Lower leg skin (tissue), 4 donors: ENCODE measurements at regions not wholly inside any gene's neighbourhood (a gene's known extent, or its start where the extent isn't known, plus 50 kb on each side); places are given as distances from the start of the nearest gene placed in this dataset.

Source experiments
- DNase-seq, 2 donors: peaks; one replicate each; pipeline ENCODE4 v3.0.0-alpha.2; 2019; ENCODE audit warnings: low spot score in 2 of 2
- H3K4me3 ChIP-seq: fragments of 200-600 bp; sonication (generic); 2 replicates; pipeline ENCODE4 v1.5.1; 2017; ENCODE audit warnings: mild to moderate bottlenecking, low read depth; ENCODE audit not compliant: poor library complexity, severe bottlenecking
- POLR2A ChIP-seq, 2 donors: fragments of 450-650 bp; IDR thresholded peaks; one replicate each; pipeline ENCODE4 v1.6.1; 2016 to 2017; ENCODE audit warnings: antibody characterized with exemption in 2 of 2, mild to moderate bottlenecking in 1 of 2, moderate library complexity in 1 of 2
- WGBS, 2 donors: methylation state at CpG; one replicate each; pipeline ENCODE4 v1.1.5; 2018; 5-methylcytosine and 5-hydroxymethylcytosine counted together
- intact Hi-C: fragments of 100-400 bp; cut with DNase I; formaldehyde crosslinking; loops from one replicate; pipeline ENCODE4 v1.15.0; 2023; ENCODE audit warnings: low total_unique reads
- TF ChIP-seq, protein P1 (sequence below), 3 donors: fragments of 450-650 bp; IDR thresholded peaks; one replicate each; pipeline ENCODE4 v1.5.1; 2016; ENCODE audit warnings: antibody characterized with exemption in 3 of 3, mild to moderate bottlenecking in 3 of 3, moderate library complexity in 2 of 3

DNA sequence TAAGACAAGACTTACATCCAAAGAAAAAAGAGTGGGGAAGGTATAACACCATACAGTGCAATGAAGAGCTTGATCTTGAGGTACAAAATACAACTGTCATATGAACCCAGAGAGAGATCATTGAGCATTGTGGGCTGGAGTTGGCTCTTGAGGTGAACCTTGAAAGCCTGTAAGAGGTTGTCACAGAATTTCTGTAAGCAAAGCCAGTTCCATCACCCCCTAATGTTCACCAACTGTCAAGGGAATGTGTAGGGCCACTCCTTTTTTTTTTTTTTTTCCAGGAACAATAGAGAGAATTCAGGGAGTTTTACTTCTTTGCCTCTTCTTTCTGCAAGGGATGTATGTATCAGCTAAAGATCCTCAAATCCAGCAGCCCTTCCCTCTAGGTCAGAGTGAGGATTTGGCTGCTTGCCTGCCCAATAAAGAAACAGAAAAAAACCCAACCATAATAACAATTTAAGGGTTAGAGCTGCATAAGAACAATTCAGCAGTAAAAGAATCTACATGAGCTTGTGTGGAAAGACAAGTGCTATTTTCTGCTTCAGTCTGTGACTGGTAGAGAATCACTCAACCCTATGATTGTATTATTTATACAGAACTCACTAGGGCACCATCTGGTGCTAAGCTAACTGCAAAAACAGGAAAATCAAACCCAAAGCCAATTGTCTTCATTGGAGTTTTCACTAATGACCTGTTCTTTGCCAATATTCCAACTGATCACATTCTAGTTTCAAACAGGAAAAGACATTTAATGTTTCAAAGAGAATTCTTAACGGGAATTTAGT is 217.5 kb upstream of the TEX13C start:
- 50 to 88% methylated on average over 1 of the region's 1 CpG for WGBS, 2 donors
- DNase-seq, result no peak
- no peak for TF ChIP-seq POLR2A (IDR thresholded peaks at IDR 0.05)
- TF ChIP-seq, protein P1, sequence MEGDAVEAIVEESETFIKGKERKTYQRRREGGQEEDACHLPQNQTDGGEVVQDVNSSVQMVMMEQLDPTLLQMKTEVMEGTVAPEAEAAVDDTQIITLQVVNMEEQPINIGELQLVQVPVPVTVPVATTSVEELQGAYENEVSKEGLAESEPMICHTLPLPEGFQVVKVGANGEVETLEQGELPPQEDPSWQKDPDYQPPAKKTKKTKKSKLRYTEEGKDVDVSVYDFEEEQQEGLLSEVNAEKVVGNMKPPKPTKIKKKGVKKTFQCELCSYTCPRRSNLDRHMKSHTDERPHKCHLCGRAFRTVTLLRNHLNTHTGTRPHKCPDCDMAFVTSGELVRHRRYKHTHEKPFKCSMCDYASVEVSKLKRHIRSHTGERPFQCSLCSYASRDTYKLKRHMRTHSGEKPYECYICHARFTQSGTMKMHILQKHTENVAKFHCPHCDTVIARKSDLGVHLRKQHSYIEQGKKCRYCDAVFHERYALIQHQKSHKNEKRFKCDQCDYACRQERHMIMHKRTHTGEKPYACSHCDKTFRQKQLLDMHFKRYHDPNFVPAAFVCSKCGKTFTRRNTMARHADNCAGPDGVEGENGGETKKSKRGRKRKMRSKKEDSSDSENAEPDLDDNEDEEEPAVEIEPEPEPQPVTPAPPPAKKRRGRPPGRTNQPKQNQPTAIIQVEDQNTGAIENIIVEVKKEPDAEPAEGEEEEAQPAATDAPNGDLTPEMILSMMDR (IDR thresholded peaks at IDR 0.05), result no peak
- no peak overlapping the region for H3K4me3 ChIP-seq
- intact Hi-C loops, result no loop called here

DNA sequence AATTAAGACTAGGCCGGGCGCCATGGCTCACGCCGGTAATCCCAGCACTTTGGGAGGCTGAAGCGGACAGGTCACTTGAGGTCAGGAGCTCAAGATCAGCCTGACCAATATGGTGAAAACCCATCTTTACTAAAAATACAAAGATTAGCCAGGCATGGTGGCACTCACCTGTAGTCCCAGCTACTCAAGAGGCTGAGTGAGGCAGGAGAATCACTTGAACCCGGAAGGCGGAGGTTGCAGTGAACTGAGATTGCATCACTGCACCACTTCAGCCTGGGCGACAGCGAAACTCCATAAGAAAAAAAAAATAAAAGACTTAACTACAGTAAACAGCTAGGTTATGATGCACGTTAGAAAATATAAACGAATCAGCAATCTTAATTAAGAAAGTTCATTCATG is 216.0 kb upstream of the TEX13C start:
- intact Hi-C loops, result no loop called here
- no peak overlapping the region for H3K4me3 ChIP-seq
- DNase-seq, result no peak
- 83 to 96% methylated on average over 11 of the region's 11 CpGs for WGBS, 2 donors
- TF ChIP-seq, protein P1 (IDR thresholded peaks at IDR 0.05), result no peak
- no peak for TF ChIP-seq POLR2A (IDR thresholded peaks at IDR 0.05)

DNA sequence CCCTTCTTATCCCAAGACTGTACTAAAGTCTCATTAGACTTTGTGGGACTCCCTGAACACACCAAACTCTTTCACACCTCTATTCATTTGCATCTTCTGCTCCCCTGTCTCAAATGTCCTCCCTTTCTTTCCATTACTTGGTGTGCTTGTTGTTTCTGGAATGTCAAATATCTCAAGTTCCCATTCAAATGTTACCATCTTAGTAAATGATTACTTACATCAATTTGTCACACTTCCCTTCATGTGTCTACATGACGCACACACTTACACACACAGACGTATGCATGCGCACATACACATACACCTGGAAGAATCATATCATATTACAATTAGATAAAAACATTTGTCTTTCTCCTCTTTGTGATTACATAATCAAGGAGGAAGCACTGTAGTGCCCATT is 210.8 kb upstream of the TEX13C start:
- 93 to 94% methylated on average over 3 of the region's 3 CpGs for WGBS, 2 donors
- intact Hi-C loops, result no loop called here
- TF ChIP-seq POLR2A (IDR thresholded peaks at IDR 0.05), result no peak
- TF ChIP-seq, protein P1 (IDR thresholded peaks at IDR 0.05), result no peak
- H3K4me3 ChIP-seq, result no peak overlapping the region
- DNase-seq, result no peak

DNA sequence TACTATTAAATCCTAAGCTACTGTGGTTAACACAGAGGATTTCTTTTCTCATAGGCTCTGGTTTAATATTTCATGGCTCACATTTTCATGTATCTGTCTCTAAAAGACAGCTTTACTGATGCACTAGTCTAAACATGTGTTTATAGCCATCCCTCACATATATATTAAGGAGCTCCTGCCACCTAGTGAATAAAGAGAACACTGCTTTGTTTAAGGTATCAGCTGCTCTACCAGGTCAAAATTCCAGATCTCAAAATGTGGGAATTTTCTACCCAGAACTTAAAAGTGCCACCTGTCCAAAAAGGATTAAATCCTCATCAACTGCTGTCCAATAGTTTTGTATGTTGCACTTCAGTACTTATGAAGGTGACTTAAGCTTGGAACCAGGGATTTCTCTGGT is 188.5 kb upstream of the TEX13C start:
- intact Hi-C loops, result no loop called here
- H3K4me3 ChIP-seq, result no peak overlapping the region
- DNase-seq, result no peak
- TF ChIP-seq POLR2A (IDR thresholded peaks at IDR 0.05), result no peak
- TF ChIP-seq, protein P1 (IDR thresholded peaks at IDR 0.05), result no peak

DNA sequence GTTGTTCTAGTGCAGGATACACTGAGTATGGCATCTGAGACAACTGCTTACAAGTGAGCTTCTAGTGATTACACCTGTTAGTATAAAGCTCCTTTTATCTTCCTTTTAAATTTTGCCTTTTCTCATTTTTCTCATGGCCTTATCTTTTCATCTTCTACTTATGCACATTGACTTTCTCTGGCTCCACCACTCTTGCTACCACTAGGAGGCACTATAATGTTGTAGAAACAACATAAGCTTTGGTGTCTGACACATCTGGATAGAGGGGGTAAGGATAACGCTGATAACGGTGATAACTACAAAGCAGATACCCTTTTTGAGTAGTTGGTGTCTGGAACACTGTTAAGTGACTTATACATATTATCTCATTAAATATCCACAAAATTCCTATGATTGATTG is 187.4 kb upstream of the TEX13C start:
- intact Hi-C loops, result no loop called here
- TF ChIP-seq POLR2A (IDR thresholded peaks at IDR 0.05), result no peak
- TF ChIP-seq, protein P1 (IDR thresholded peaks at IDR 0.05), result no peak
- H3K4me3 ChIP-seq, result no peak overlapping the region
- DNase-seq, result no peak
- 44 to 48% methylated on average over 2 of the region's 2 CpGs for WGBS, 2 donors

DNA sequence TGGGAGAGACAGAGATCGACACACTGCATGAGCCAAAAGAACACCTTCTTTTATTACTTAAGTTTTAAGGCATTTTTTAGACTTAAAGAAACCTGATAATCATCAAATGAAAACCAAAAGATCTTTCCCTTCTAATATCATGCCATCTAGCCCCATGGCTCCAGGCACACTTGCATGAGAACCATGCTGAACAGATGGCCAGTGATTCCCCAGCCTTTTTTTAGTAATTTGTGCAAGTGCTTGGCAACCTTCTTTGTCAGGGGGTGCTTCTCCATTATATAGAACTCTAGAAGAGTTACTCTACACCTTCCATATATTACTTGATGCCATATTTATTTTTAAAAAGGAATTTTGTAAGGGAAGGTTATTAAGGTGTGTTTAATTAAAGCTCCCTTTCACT is 182.2 kb upstream of the TEX13C start:
- WGBS, 2 donors, result 74 to 78% methylated on average over 1 of the region's 1 CpG
- H3K4me3 ChIP-seq, result no peak overlapping the region
- TF ChIP-seq, protein P1 (IDR thresholded peaks at IDR 0.05), result no peak
- no peak for TF ChIP-seq POLR2A (IDR thresholded peaks at IDR 0.05)
- no peak for DNase-seq
- intact Hi-C loops, result no loop called here
